K562 (cell line): ENCODE measurements at regions not wholly inside any gene's neighbourhood (a gene's known extent, or its start where the extent isn't known, plus 50 kb on each side); places are given as distances from the start of the nearest gene placed in this dataset.

ENCODE experiments used
- ATAC-seq: fragments of 200-7000 bp; cut with Tn5 transposase; 3 replicates; pipeline ENCODE4 v1.9.1; 2020; ENCODE audit warnings: moderate library complexity
- BruUV-seq: library from RNA; stranded (reverse); fragments of 400-500 nt; replicated peaks from 2 replicates; lab custom pipeline; 2021; lab: Mats Ljungman, UMichigan
- CTCF ChIA-PET: fragments of 300-600 bp; formaldehyde crosslinking; extraction: SDS; loops from one replicate; lab custom pipeline; 2021; ENCODE audit warnings: low intra/inter-chr PET ratio; lab: Yijun Ruan, JAX
- POLR2A ChIA-PET: fragments of 300-600, 350-650 bp; sonication (Branson Sonifier 250); formaldehyde crosslinking; extraction: SDS; loops from one replicate; lab custom pipeline; 2021; ENCODE audit warnings: antibody characterized with exemption, inconsistent platforms; lab: Yijun Ruan, JAX
- DNase-seq, 4 experiments: peaks; one replicate each; pipeline versions ENCODE4 v3.0.0 to v3.0.0-alpha.2; 2011 to 2018; ENCODE audit warnings: low spot score in 3 of 4, mixed read lengths in 3 of 4; ENCODE audit errors: extremely low read depth in 1 of 4
- FAIRE-seq: peaks from 2 replicates; lab custom pipeline; 2011; peaks lifted over from hg19 to GRCh38; lab: Jason Lieb, UNC
- H2AFZ ChIP-seq: 2 replicates; pipeline ENCODE4 v1.6.0; 2011; ENCODE audit warnings: low read depth, low read length, control low read depth, inconsistent platforms
- H3K27ac ChIP-seq: fragments of 200-600 bp; 3 replicates; pipeline ENCODE4 v1.8.0; 2011; ENCODE audit warnings: low read depth, mild to moderate bottlenecking, control low read depth, inconsistent platforms, low read length, moderate library complexity, mixed read lengths; ENCODE audit errors: extremely low read depth
- H3K27me3 ChIP-seq, 2 experiments: fragments of 300-600 bp in 1 of 2; 2 replicates in 1 of 2; 3 replicates in 1 of 2; pipeline versions ENCODE4 v1.6.0 to v1.8.0; 2011; ENCODE audit warnings: inconsistent platforms in 2 of 2, low read length in 2 of 2, mild to moderate bottlenecking in 1 of 2, mixed read lengths in 1 of 2, moderate library complexity in 1 of 2; ENCODE audit not compliant: control insufficient read depth in 2 of 2, insufficient read depth in 2 of 2
- H3K36me3 ChIP-seq: fragments of 300-600 bp; 3 replicates; pipeline ENCODE4 v1.8.0; 2011; ENCODE audit warnings: mild to moderate bottlenecking, low read length, inconsistent platforms; ENCODE audit not compliant: control insufficient read depth, insufficient read depth
- H3K4me1 ChIP-seq, 2 experiments: fragments of 200-600 bp in 1 of 2; replicated peaks in 1 of 2; 2 replicates in 1 of 2; 3 replicates in 1 of 2; pipeline versions ENCODE4 v1.5.1 to v1.8.0; 2011; ENCODE audit warnings: inconsistent platforms in 2 of 2, low read length in 2 of 2, mild to moderate bottlenecking in 1 of 2, mixed read lengths in 1 of 2, moderate library complexity in 1 of 2; ENCODE audit not compliant: control insufficient read depth in 2 of 2, insufficient read depth in 2 of 2
- H3K4me2 ChIP-seq: 2 replicates; pipeline ENCODE4 v1.6.1; 2011; ENCODE audit warnings: low read length, control low read depth, inconsistent platforms, mixed read lengths; ENCODE audit not compliant: insufficient read depth
- H3K4me3 ChIP-seq: fragments of 200-600 bp; sonication (generic), shearing (Covaris generic); 2 replicates; pipeline ENCODE4 v1.5.1; 2016; ENCODE audit warnings: control low read depth, inconsistent platforms
- H3K79me2 ChIP-seq: fragments of 200-600 bp; 3 replicates; pipeline ENCODE4 v1.8.0; 2011; ENCODE audit warnings: low read length, inconsistent platforms; ENCODE audit not compliant: control insufficient read depth, insufficient read depth
- H3K9ac ChIP-seq, 2 experiments: 2 replicates each; pipeline versions ENCODE4 v1.6.0 to v1.6.1; 2011; ENCODE audit warnings: low read depth in 2 of 2, low read length in 2 of 2, control low read depth in 1 of 2, inconsistent platforms in 1 of 2, mild to moderate bottlenecking in 1 of 2, mixed read lengths in 1 of 2; ENCODE audit not compliant: insufficient read depth in 1 of 2
- H3K9me1 ChIP-seq: one replicate; pipeline ENCODE4 v1.6.0; 2011; ENCODE audit warnings: inconsistent platforms, mild to moderate bottlenecking, low read length, moderate library complexity; ENCODE audit not compliant: control insufficient read depth, insufficient read depth
- H3K9me3 ChIP-seq: replicated peaks from 2 replicates; pipeline ENCODE4 v1.5.1; 2011; ENCODE audit warnings: low read depth, low read length, inconsistent platforms; ENCODE audit not compliant: control insufficient read depth, insufficient read depth
- H4K20me1 ChIP-seq: replicated peaks from 2 replicates; pipeline ENCODE4 v1.6.1; 2011; ENCODE audit warnings: low read length, inconsistent platforms, mixed read lengths; ENCODE audit not compliant: control insufficient read depth, insufficient read depth
- DPF2 ChIP-seq: fragments of 450-650 bp; IDR thresholded peaks from 2 replicates; pipeline ENCODE4 v1.6.1; 2016
- KLF6 ChIP-seq: fragments of 250-450 bp; sonication (Bioruptor Pico); IDR thresholded peaks from 2 replicates; pipeline ENCODE4 v1.4.0; 2020; ENCODE audit warnings: mild to moderate bottlenecking, moderate library complexity, borderline replicate concordance
- NFXL1 ChIP-seq: fragments of 450-650 bp; formaldehyde crosslinking; IDR thresholded peaks from 2 replicates; pipeline ENCODE4 v1.4.0; 2021; ENCODE audit warnings: mild to moderate bottlenecking
- RUNX1 ChIP-seq: sonication (generic); IDR thresholded peaks from 2 replicates; pipeline ENCODE4 v1.6.1; 2016; ENCODE audit warnings: antibody characterized with exemption, low read depth
- ZNF347 ChIP-seq: fragments of 450-650 bp; formaldehyde crosslinking; IDR thresholded peaks from 2 replicates; pipeline ENCODE4 v1.4.0; 2020; ENCODE audit warnings: low read depth, mild to moderate bottlenecking, moderate library complexity
- WGBS: fragments of 100-300 bp; shearing (Covaris generic); methylation state at CpG from one replicate; pipeline ENCODE4 v1.1.6; 2016; ENCODE audit warnings: low coverage, mixed read lengths; ENCODE audit not compliant: insufficient coverage; ENCODE audit errors: missing lambda C conversion rate; 5-methylcytosine and 5-hydroxymethylcytosine counted together
- in situ Hi-C: fragments of 300-500 bp; cut with MboI; formaldehyde crosslinking; loops from 4 replicates; pipeline ENCODE4 v1.15.0; 2018; ENCODE audit warnings: inconsistent platforms, mixed read lengths
- intact Hi-C: fragments of 100-400 bp; cut with micrococcal nuclease; formaldehyde crosslinking; loops from 2 replicates; pipeline ENCODE4 v1.14.2; 2022
- TF ChIP-seq, protein P1 (sequence below): IDR thresholded peaks from 3 replicates; pipeline ENCODE4 v1.6.1; 2011; ENCODE audit warnings: borderline replicate concordance, mild to moderate bottlenecking, moderate library complexity; ENCODE audit not compliant: insufficient read length; ENCODE audit errors: extremely low read depth
- TF ChIP-seq, protein P2 (sequence below): fragments of 250-450 bp; sonication (Bioruptor Pico); IDR thresholded peaks from 2 replicates; pipeline ENCODE4 v1.5.0; 2020; ENCODE audit warnings: mild to moderate bottlenecking
- TF ChIP-seq, protein P3 (sequence below): sonication (generic); formaldehyde crosslinking; IDR thresholded peaks from 2 replicates; pipeline ENCODE4 v1.5.0; 2020; ENCODE audit warnings: missing genetic modification reagents

DNA sequence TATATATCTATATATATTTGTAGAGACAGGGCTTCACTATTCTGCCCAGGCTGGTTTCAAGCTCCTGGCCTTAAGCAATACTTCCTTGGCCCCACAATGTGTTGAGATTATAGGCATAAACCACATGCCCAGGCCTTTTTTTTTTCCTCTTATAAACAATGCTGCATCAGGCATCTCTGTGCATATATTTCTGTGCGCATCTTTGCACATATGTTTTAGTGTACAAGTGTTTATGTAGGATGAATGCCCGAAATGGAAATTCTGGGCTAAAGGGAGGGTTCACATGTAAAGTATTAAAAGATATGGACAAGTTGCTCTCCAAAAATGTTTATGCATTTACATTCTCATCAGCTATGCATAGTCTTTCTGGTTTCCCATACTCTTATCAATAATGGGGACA, 183.2 kb upstream of the SPRED2 start:
- H3K4me2 ChIP-seq, result no peak overlapping the region
- no peaks in the 10 kb centered on the region for H3K4me1 ChIP-seq
- H3K9me1 ChIP-seq, result no peaks in the 10 kb centered on the region
- peaks cover 8 to 25% of the 10 kb centered on the region in 2 experiments; a peak in 4 of 5 replicates for H3K27me3 ChIP-seq
- no peak overlapping the region for H2AFZ ChIP-seq
- H3K36me3 ChIP-seq, result no peaks in the 10 kb centered on the region
- intact Hi-C loops (no loop called here), in situ Hi-C loops (no loop called here)
- no TSS peak for BruUV-seq
- H3K9me3 ChIP-seq, result no peaks in the 10 kb centered on the region
- ATAC-seq (no peak), FAIRE-seq (no peak), DNase-seq (no peak)
- 3% methylated on average over 2 of the region's 2 CpGs for WGBS
- H3K4me3 ChIP-seq, result no peak overlapping the region
- no peak overlapping the region for H3K27ac ChIP-seq
- TF ChIP-seq DPF2 (no peak), ZNF347 (no peak), KLF6 (CRISPR knock-in tag) (no peak), RUNX1 (no peak), NFXL1 (CRISPR knock-in tag) (no peak)
- TF ChIP-seq, protein P1, sequence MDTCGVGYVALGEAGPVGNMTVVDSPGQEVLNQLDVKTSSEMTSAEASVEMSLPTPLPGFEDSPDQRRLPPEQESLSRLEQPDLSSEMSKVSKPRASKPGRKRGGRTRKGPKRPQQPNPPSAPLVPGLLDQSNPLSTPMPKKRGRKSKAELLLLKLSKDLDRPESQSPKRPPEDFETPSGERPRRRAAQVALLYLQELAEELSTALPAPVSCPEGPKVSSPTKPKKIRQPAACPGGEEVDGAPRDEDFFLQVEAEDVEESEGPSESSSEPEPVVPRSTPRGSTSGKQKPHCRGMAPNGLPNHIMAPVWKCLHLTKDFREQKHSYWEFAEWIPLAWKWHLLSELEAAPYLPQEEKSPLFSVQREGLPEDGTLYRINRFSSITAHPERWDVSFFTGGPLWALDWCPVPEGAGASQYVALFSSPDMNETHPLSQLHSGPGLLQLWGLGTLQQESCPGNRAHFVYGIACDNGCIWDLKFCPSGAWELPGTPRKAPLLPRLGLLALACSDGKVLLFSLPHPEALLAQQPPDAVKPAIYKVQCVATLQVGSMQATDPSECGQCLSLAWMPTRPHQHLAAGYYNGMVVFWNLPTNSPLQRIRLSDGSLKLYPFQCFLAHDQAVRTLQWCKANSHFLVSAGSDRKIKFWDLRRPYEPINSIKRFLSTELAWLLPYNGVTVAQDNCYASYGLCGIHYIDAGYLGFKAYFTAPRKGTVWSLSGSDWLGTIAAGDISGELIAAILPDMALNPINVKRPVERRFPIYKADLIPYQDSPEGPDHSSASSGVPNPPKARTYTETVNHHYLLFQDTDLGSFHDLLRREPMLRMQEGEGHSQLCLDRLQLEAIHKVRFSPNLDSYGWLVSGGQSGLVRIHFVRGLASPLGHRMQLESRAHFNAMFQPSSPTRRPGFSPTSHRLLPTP, result no peak
- TF ChIP-seq, protein P2, sequence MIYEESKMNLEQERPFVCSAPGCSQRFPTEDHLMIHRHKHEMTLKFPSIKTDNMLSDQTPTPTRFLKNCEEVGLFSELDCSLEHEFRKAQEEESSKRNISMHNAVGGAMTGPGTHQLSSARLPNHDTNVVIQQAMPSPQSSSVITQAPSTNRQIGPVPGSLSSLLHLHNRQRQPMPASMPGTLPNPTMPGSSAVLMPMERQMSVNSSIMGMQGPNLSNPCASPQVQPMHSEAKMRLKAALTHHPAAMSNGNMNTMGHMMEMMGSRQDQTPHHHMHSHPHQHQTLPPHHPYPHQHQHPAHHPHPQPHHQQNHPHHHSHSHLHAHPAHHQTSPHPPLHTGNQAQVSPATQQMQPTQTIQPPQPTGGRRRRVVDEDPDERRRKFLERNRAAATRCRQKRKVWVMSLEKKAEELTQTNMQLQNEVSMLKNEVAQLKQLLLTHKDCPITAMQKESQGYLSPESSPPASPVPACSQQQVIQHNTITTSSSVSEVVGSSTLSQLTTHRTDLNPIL, result no peak
- TF ChIP-seq, protein P3, sequence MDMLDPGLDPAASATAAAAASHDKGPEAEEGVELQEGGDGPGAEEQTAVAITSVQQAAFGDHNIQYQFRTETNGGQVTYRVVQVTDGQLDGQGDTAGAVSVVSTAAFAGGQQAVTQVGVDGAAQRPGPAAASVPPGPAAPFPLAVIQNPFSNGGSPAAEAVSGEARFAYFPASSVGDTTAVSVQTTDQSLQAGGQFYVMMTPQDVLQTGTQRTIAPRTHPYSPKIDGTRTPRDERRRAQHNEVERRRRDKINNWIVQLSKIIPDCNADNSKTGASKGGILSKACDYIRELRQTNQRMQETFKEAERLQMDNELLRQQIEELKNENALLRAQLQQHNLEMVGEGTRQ (CRISPR knock-in tag), result no peak
- ChIA-PET POLR2A (interaction anchor here (0.6 to 1.5 kb wide), 3 partner anchors 8 to 24 kb away, joined by 3 to 4 read pairs (median 4); no protein-coding TSS in a partner anchor), CTCF (no interaction called here)
- no peak overlapping the region for H3K9ac ChIP-seq
- H4K20me1 ChIP-seq, result no peaks in the 10 kb centered on the region; the same call in 1 of the 2 replicates
- no peaks in the 10 kb centered on the region for H3K79me2 ChIP-seq
